KMS-11 (cell line): ENCODE measurements at regions not wholly inside any gene's neighbourhood (a gene's known extent, or its start where the extent isn't known, plus 50 kb on each side); places are given as distances from the start of the nearest gene placed in this dataset.

Experiments
- H2AFZ ChIP-seq: fragments of 200-600 bp; sonication (generic); 2 replicates; pipeline ENCODE4 v1.6.1; 2016; ENCODE audit warnings: antibody characterized with exemption, mixed run types, low read depth
- H3K27ac ChIP-seq: fragments of 200-600 bp; sonication (generic); 2 replicates; pipeline ENCODE4 v1.6.1; 2016; ENCODE audit warnings: mild to moderate bottlenecking, mixed run types
- H3K27me3 ChIP-seq: fragments of 200-600 bp; sonication (generic); 2 replicates; pipeline ENCODE4 v1.6.1; 2017; ENCODE audit warnings: mild to moderate bottlenecking, low read depth, mixed run types, moderate library complexity; ENCODE audit not compliant: insufficient read depth
- H3K36me3 ChIP-seq: fragments of 200-600 bp; sonication (generic); 2 replicates; pipeline ENCODE4 v1.6.1; 2017; ENCODE audit warnings: mild to moderate bottlenecking, mixed run types; ENCODE audit not compliant: insufficient read depth
- H3K4me1 ChIP-seq: fragments of 200-600 bp; sonication (generic); 2 replicates; pipeline ENCODE4 v1.6.1; 2016; ENCODE audit warnings: mild to moderate bottlenecking, low read depth, mixed run types; ENCODE audit not compliant: poor library complexity, severe bottlenecking
- H3K4me2 ChIP-seq: fragments of 200-600 bp; sonication (generic); 2 replicates; pipeline ENCODE4 v1.7.0; 2016; ENCODE audit warnings: mild to moderate bottlenecking, mixed run types
- H3K4me3 ChIP-seq: fragments of 200-600 bp; sonication (generic); IDR thresholded peaks from 2 replicates; pipeline ENCODE4 v1.6.1; 2017; ENCODE audit warnings: low read depth, low read length, mixed read lengths; ENCODE audit not compliant: insufficient read depth
- H3K79me2 ChIP-seq: fragments of 200-600 bp; sonication (generic); 2 replicates; pipeline ENCODE4 v1.6.1; 2016; ENCODE audit warnings: low read depth, mixed run types; ENCODE audit not compliant: insufficient read depth
- H3K9ac ChIP-seq: fragments of 200-600 bp; sonication (generic); 2 replicates; pipeline ENCODE4 v1.6.1; 2016; ENCODE audit warnings: mild to moderate bottlenecking, mixed run types
- H4K20me1 ChIP-seq: fragments of 200-600 bp; sonication (generic); 2 replicates; pipeline ENCODE4 v1.6.1; 2016; ENCODE audit warnings: mild to moderate bottlenecking, mixed run types; ENCODE audit not compliant: insufficient read depth
- CTCF ChIP-seq: fragments of 200-600 bp; sonication (generic); conservative IDR thresholded peaks from 2 replicates; pipeline ENCODE4 v1.6.1; 2017; ENCODE audit warnings: low read depth, mild to moderate bottlenecking, antibody characterized with exemption, low read length, moderate library complexity, mixed read lengths

GRCh38 chr13:50152224-50152623, 137.0 kb downstream of the KCNRG start:
- no peaks in the 10 kb centered on the region for H3K79me2 ChIP-seq
- H3K4me3 ChIP-seq: no peak overlapping the region
- H3K9ac ChIP-seq: peak overlapping the region; percentile 41; the same call in 1 of the 2 replicates
- peak overlapping the region; percentile 58 for H3K4me2 ChIP-seq
- H3K4me1 ChIP-seq: peaks cover 24% of the 10 kb centered on the region
- peak overlapping the region; percentile 83 for H2AFZ ChIP-seq
- no peaks in the 10 kb centered on the region for H4K20me1 ChIP-seq
- no peak for TF ChIP-seq CTCF
- no peaks in the 10 kb centered on the region for H3K36me3 ChIP-seq
- H3K27me3 ChIP-seq: no peaks in the 10 kb centered on the region
- peak overlapping the region; percentile 41 for H3K27ac ChIP-seq

GRCh38 chr13:50152655-50153309, 137.5 kb downstream of the KCNRG start:
- peak overlapping the region; percentile 58 for H3K4me2 ChIP-seq
- peak overlapping the region; percentile 41; the same call in 1 of the 2 replicates for H3K9ac ChIP-seq
- peak overlapping the region; percentile 83 for H2AFZ ChIP-seq
- H3K27me3 ChIP-seq: no peaks in the 10 kb centered on the region
- H3K36me3 ChIP-seq: no peaks in the 10 kb centered on the region
- H3K4me3 ChIP-seq: no peak overlapping the region
- peak overlapping the region; percentile 41 for H3K27ac ChIP-seq
- H3K4me1 ChIP-seq: peaks cover 24% of the 10 kb centered on the region
- TF ChIP-seq CTCF: no peak
- no peaks in the 10 kb centered on the region for H4K20me1 ChIP-seq
- no peaks in the 10 kb centered on the region for H3K79me2 ChIP-seq

- H3K4me2 ChIP-seq: peak overlapping the region; percentile 58
- no peaks in the 10 kb centered on the region for H3K27me3 ChIP-seq
- peak overlapping the region; percentile 83 for H2AFZ ChIP-seq
- no peak for TF ChIP-seq CTCF
- H3K36me3 ChIP-seq: no peaks in the 10 kb centered on the region
- H3K79me2 ChIP-seq: no peaks in the 10 kb centered on the region
- H4K20me1 ChIP-seq: no peaks in the 10 kb centered on the region
- peak overlapping the region; percentile 41; the same call in 1 of the 2 replicates for H3K27ac ChIP-seq
- H3K9ac ChIP-seq: peak overlapping the region; percentile 41; the same call in 1 of the 2 replicates
- H3K4me1 ChIP-seq: peaks cover 24% of the 10 kb centered on the region
- no peak overlapping the region for H3K4me3 ChIP-seq
These were observed 138.2 kb downstream of the KCNRG start for GRCh38 chr13:50153401-50153800.

GRCh38 chr13:50153876-50154275, 138.6 kb downstream of the KCNRG start:
- Histone ChIP-seq H3K4me3 (no peak overlapping the region), H3K4me1 (peaks cover 24% of the 10 kb centered on the region), H4K20me1 (no peaks in the 10 kb centered on the region), H3K4me2 (no peak overlapping the region), H3K27me3 (no peaks in the 10 kb centered on the region), H3K79me2 (no peaks in the 10 kb centered on the region), H3K27ac (no peak overlapping the region), H2AFZ (no peak overlapping the region), H3K36me3 (no peaks in the 10 kb centered on the region), H3K9ac (no peak overlapping the region)
- TF ChIP-seq CTCF: no peak
